ENCODE measurements at regions not wholly inside any gene's neighbourhood (a gene's known extent, or its start where the extent isn't known, plus 50 kb on each side); places are given as distances from the start of the nearest gene placed in this dataset.

- Histone ChIP-seq H3K23ac (ENCODE audit: insufficient read length, low read depth, low read length) (no peak overlapping the region), H3K4ac (ENCODE audit: low read depth, low read length) (no peak overlapping the region), H2BK20ac (ENCODE audit: low read depth, low read length, poor library complexity, severe bottlenecking) (no peak overlapping the region), H2AFZ (ENCODE audit: low read length) (no peak overlapping the region), H4K5ac (ENCODE audit: insufficient read length, low read depth, low read length) (no peak overlapping the region), H3K23me2 (ENCODE audit: insufficient read length, low read depth, low read length, poor library complexity, severe bottlenecking) (peaks cover 3% of the 10 kb centered on the region), H3K4me1 (ENCODE audit: insufficient read depth, low read length) (peaks cover 10% of the 10 kb centered on the region), H3K9ac (ENCODE audit: extremely low read depth, insufficient read length, low read length) (no peak overlapping the region), H4K8ac (replicated peaks; ENCODE audit: insufficient read length, low read depth, low read length) (no peak overlapping the region), H3K56ac (ENCODE audit: insufficient read length, low read depth, low read length) (no peak overlapping the region), H2AK5ac (ENCODE audit: insufficient read length, low read length) (no peak overlapping the region), H3K79me1 (ENCODE audit: insufficient read depth, low read depth, low read length, poor library complexity, severe bottlenecking) (no peaks in the 10 kb centered on the region), H3K14ac (ENCODE audit: insufficient read depth, low read length) (no peak overlapping the region), H3K18ac (ENCODE audit: insufficient read length, low read depth, low read length) (no peak overlapping the region), H4K20me1 (ENCODE audit: control insufficient read depth, insufficient read depth, insufficient read length) (no peaks in the 10 kb centered on the region), H2BK120ac (ENCODE audit: low read depth, low read length, poor library complexity, severe bottlenecking) (no peak overlapping the region), H2BK12ac (ENCODE audit: insufficient read length, low read depth, low read length) (no peak overlapping the region), H2BK15ac (ENCODE audit: low read depth, low read length) (no peak overlapping the region), H3T11ph (ENCODE audit: low read length) (no peak overlapping the region), H3K9me3 (ENCODE audit: control insufficient read depth, low read depth, low read length) (no peaks in the 10 kb centered on the region), H4K91ac (ENCODE audit: insufficient read length, low read depth, low read length) (no peak overlapping the region), H3K79me2 (ENCODE audit: insufficient read depth, low read length) (no peaks in the 10 kb centered on the region), H3K27ac (ENCODE audit: insufficient read length, low read depth, low read length) (no peak overlapping the region), H2BK5ac (ENCODE audit: insufficient read length, low read length) (no peak overlapping the region), H3K4me2 (ENCODE audit: insufficient read depth, insufficient read length, low read length) (no peak overlapping the region), H3K27me3 (ENCODE audit: insufficient read depth, low read length) (no peaks in the 10 kb centered on the region)
- DNase-seq = no peak
- no CpG with 5 or more reads among the region's 5 CpGs for WGBS (ENCODE audit: extremely low coverage, insufficient read length, low lambda C conversion rate)
- H3K36me3 Mint-ChIP-seq (ENCODE audit: insufficient read depth in 1 of 3, low read depth in 3 of 3) = no peaks in the 10 kb centered on the region
- H3K4me3 Mint-ChIP-seq = no peak overlapping the region
- TF ChIP-seq CTCF (conservative IDR thresholded peaks at IDR 0.05) = no peak
- H3K27ac Mint-ChIP-seq = no peak overlapping the region
- H3K9me3 Mint-ChIP-seq = no peaks in the 10 kb centered on the region
- peaks cover 12% of the 10 kb centered on the region for H3K27me3 Mint-ChIP-seq (ENCODE audit: low read depth)
- H3K4me1 Mint-ChIP-seq = peaks cover 32 to 48% of the 10 kb centered on the region in 2 experiments
Observed at GRCh38 chr22:27173530-27173929, 516.1 kb downstream of the MIAT start.
